GM23338 (cell line): ENCODE measurements at regions not wholly inside any gene's neighbourhood (a gene's known extent, or its start where the extent isn't known, plus 50 kb on each side); places are given as distances from the start of the nearest gene placed in this dataset.

Source experiments
- ATAC-seq: fragments of 200-7000 bp; cut with Tn5 transposase; 3 replicates; pipeline ENCODE4 v1.9.1; 2020
- DNase-seq: peaks from one replicate; pipeline ENCODE4 v3.0.0-alpha.2; 2015; ENCODE audit warnings: low spot score
- H2AFZ ChIP-seq: fragments of 200-600 bp; sonication (generic); 2 replicates; pipeline ENCODE4 v1.8.0; 2016; ENCODE audit warnings: antibody characterized with exemption, mild to moderate bottlenecking, moderate library complexity
- H3F3A ChIP-seq: fragments of 200-600 bp; sonication (generic); replicated peaks from 2 replicates; pipeline ENCODE4 v1.8.0; 2017; ENCODE audit warnings: antibody characterized with exemption, mixed run types, low read depth
- H3K27ac ChIP-seq: fragments of 200-600 bp; sonication (generic); 2 replicates; pipeline ENCODE4 v1.6.1; 2016; ENCODE audit warnings: low read depth
- H3K27me3 ChIP-seq: fragments of 200-600 bp; sonication (generic); 2 replicates; pipeline ENCODE4 v1.8.0; 2016; ENCODE audit warnings: mild to moderate bottlenecking, mixed run types, moderate library complexity; ENCODE audit not compliant: insufficient read depth
- H3K36me3 ChIP-seq: fragments of 200-600 bp; sonication (generic); 2 replicates; pipeline ENCODE4 v1.8.0; 2016; ENCODE audit warnings: mild to moderate bottlenecking; ENCODE audit not compliant: insufficient read depth
- H3K4me1 ChIP-seq: fragments of 200-600 bp; sonication (generic); 2 replicates; pipeline ENCODE4 v1.8.0; 2016; ENCODE audit warnings: mild to moderate bottlenecking, moderate library complexity; ENCODE audit not compliant: insufficient read depth
- H3K4me2 ChIP-seq: fragments of 200-600 bp; sonication (generic); 2 replicates; pipeline ENCODE4 v1.7.1; 2017; ENCODE audit warnings: mixed run types
- H3K4me3 ChIP-seq: fragments of 200-600 bp; sonication (generic); 2 replicates; pipeline ENCODE4 v1.6.1; 2016; ENCODE audit warnings: mixed run types
- H3K79me2 ChIP-seq: fragments of 200-600 bp; sonication (generic); replicated peaks from 2 replicates; pipeline ENCODE4 v1.8.0; 2017; ENCODE audit warnings: mild to moderate bottlenecking; ENCODE audit not compliant: insufficient read depth
- H3K9me2 ChIP-seq: fragments of 200-600 bp; sonication (generic); 2 replicates; pipeline ENCODE4 v1.8.0; 2017; ENCODE audit not compliant: insufficient read depth
- H4K20me1 ChIP-seq: fragments of 200-600 bp; sonication (generic); replicated peaks from 2 replicates; pipeline ENCODE4 v1.8.0; 2017; ENCODE audit warnings: mild to moderate bottlenecking; ENCODE audit not compliant: insufficient read depth
- H3K27ac Mint-ChIP-seq: 2 replicates; pipeline ENCODE4 v1.8.0; 2020; ENCODE audit warnings: inconsistent platforms, mild to moderate bottlenecking, moderate library complexity, mixed read lengths
- H3K27me3 Mint-ChIP-seq: 3 replicates; pipeline ENCODE4 v1.8.0; 2022; ENCODE audit warnings: low read depth, mild to moderate bottlenecking, moderate library complexity, mixed read lengths, inconsistent platforms; ENCODE audit not compliant: insufficient read depth, poor library complexity
- H3K36me3 Mint-ChIP-seq: 3 replicates; pipeline ENCODE4 v1.8.0; 2021; ENCODE audit warnings: low read depth, mild to moderate bottlenecking, inconsistent platforms, moderate library complexity, mixed read lengths
- H3K4me1 Mint-ChIP-seq: 3 replicates; pipeline ENCODE4 v1.8.0; 2020; ENCODE audit warnings: mild to moderate bottlenecking, inconsistent platforms, mixed read lengths
- H3K4me3 Mint-ChIP-seq: 3 replicates; pipeline ENCODE4 v1.8.0; 2021; ENCODE audit warnings: moderate library complexity, mild to moderate bottlenecking, inconsistent platforms, mixed read lengths
- H3K9me3 Mint-ChIP-seq: 3 replicates; pipeline ENCODE4 v1.8.0; 2020; ENCODE audit warnings: moderate library complexity, mild to moderate bottlenecking, inconsistent platforms, mixed read lengths
- CREB1 ChIP-seq: fragments of 250-450 bp; sonication (Bioruptor Pico); IDR thresholded peaks from 2 replicates; pipeline ENCODE4 v1.5.0; 2020; ENCODE audit warnings: low read depth, mild to moderate bottlenecking, moderate library complexity
- CTCF ChIP-seq, 2 experiments: fragments of 200-600 bp in 1 of 2; sonication (generic) in 1 of 2; conservative IDR thresholded peaks; 2 replicates each; pipeline versions ENCODE4 v1.5.1 to v1.6.1; 2016 to 2017; ENCODE audit warnings: antibody characterized with exemption in 2 of 2, low read depth in 2 of 2, mild to moderate bottlenecking in 2 of 2, moderate library complexity in 1 of 2
- EZH2 ChIP-seq: fragments of 200-600 bp; sonication (generic); IDR thresholded peaks from one replicate; pipeline ENCODE4 v1.8.0; 2017; ENCODE audit warnings: antibody characterized with exemption, mild to moderate bottlenecking, low read depth; ENCODE audit not compliant: unreplicated experiment
- JUNB ChIP-seq: IDR thresholded peaks from one replicate; pipeline ENCODE4 v1.6.1; 2016; ENCODE audit warnings: antibody characterized with exemption; ENCODE audit not compliant: unreplicated experiment
- NANOG ChIP-seq: IDR thresholded peaks from 2 replicates; pipeline ENCODE4 v1.6.1; 2016; ENCODE audit warnings: antibody characterized with exemption, borderline replicate concordance
- POLR2AphosphoS5 ChIP-seq: IDR thresholded peaks from 2 replicates; pipeline ENCODE4 v1.6.1; 2016; ENCODE audit warnings: antibody characterized with exemption, low read depth
- STAT1 ChIP-seq: IDR thresholded peaks from one replicate; pipeline ENCODE4 v1.6.1; 2016; ENCODE audit warnings: antibody characterized with exemption; ENCODE audit not compliant: unreplicated experiment
- ZNF114 ChIP-seq: fragments of 250-450 bp; sonication (Bioruptor Pico); IDR thresholded peaks from 2 replicates; pipeline ENCODE4 v1.5.0; 2020; ENCODE audit warnings: mild to moderate bottlenecking, moderate library complexity
- TF ChIP-seq, protein P1 (sequence below): fragments of 250-450 bp; sonication (Bioruptor Pico); IDR thresholded peaks from 2 replicates; pipeline ENCODE4 v1.5.0; 2020; ENCODE audit warnings: mild to moderate bottlenecking, moderate library complexity
- TF ChIP-seq, protein P2 (sequence below): IDR thresholded peaks from one replicate; pipeline ENCODE4 v1.6.1; 2018; ENCODE audit warnings: antibody characterized with exemption; ENCODE audit not compliant: unreplicated experiment

- H3K4me1 ChIP-seq: peaks cover 7% of the 10 kb centered on the region; the same call in 1 of the 2 replicates
- H3K36me3 ChIP-seq: no peaks in the 10 kb centered on the region
- no peak overlapping the region for H3K27ac ChIP-seq
- peaks cover 4% of the 10 kb centered on the region; the same call in 1 of the 3 replicates for H3K36me3 Mint-ChIP-seq
- H3K27me3 ChIP-seq: no peaks in the 10 kb centered on the region
- H3K4me3 Mint-ChIP-seq: no peak overlapping the region
- no peak overlapping the region for H3K4me3 ChIP-seq
- no peaks in the 10 kb centered on the region for H3F3A ChIP-seq
- no peak for DNase-seq
- H3K4me1 Mint-ChIP-seq: peaks cover 20% of the 10 kb centered on the region; the same call in 2 of the 3 replicates
- H4K20me1 ChIP-seq: no peaks in the 10 kb centered on the region
- 0 out of 2 replicates have a peak, but pooled peaks cover 3% of the 10 kb centered on the region for H3K9me2 ChIP-seq
- H3K27me3 Mint-ChIP-seq: peaks cover 2% of the 10 kb centered on the region
- no peak overlapping the region for H3K4me2 ChIP-seq
- no peak for TF ChIP-seq STAT1
- no peak for TF ChIP-seq ZNF114 (CRISPR knock-in tag)
- TF ChIP-seq, protein P1, sequence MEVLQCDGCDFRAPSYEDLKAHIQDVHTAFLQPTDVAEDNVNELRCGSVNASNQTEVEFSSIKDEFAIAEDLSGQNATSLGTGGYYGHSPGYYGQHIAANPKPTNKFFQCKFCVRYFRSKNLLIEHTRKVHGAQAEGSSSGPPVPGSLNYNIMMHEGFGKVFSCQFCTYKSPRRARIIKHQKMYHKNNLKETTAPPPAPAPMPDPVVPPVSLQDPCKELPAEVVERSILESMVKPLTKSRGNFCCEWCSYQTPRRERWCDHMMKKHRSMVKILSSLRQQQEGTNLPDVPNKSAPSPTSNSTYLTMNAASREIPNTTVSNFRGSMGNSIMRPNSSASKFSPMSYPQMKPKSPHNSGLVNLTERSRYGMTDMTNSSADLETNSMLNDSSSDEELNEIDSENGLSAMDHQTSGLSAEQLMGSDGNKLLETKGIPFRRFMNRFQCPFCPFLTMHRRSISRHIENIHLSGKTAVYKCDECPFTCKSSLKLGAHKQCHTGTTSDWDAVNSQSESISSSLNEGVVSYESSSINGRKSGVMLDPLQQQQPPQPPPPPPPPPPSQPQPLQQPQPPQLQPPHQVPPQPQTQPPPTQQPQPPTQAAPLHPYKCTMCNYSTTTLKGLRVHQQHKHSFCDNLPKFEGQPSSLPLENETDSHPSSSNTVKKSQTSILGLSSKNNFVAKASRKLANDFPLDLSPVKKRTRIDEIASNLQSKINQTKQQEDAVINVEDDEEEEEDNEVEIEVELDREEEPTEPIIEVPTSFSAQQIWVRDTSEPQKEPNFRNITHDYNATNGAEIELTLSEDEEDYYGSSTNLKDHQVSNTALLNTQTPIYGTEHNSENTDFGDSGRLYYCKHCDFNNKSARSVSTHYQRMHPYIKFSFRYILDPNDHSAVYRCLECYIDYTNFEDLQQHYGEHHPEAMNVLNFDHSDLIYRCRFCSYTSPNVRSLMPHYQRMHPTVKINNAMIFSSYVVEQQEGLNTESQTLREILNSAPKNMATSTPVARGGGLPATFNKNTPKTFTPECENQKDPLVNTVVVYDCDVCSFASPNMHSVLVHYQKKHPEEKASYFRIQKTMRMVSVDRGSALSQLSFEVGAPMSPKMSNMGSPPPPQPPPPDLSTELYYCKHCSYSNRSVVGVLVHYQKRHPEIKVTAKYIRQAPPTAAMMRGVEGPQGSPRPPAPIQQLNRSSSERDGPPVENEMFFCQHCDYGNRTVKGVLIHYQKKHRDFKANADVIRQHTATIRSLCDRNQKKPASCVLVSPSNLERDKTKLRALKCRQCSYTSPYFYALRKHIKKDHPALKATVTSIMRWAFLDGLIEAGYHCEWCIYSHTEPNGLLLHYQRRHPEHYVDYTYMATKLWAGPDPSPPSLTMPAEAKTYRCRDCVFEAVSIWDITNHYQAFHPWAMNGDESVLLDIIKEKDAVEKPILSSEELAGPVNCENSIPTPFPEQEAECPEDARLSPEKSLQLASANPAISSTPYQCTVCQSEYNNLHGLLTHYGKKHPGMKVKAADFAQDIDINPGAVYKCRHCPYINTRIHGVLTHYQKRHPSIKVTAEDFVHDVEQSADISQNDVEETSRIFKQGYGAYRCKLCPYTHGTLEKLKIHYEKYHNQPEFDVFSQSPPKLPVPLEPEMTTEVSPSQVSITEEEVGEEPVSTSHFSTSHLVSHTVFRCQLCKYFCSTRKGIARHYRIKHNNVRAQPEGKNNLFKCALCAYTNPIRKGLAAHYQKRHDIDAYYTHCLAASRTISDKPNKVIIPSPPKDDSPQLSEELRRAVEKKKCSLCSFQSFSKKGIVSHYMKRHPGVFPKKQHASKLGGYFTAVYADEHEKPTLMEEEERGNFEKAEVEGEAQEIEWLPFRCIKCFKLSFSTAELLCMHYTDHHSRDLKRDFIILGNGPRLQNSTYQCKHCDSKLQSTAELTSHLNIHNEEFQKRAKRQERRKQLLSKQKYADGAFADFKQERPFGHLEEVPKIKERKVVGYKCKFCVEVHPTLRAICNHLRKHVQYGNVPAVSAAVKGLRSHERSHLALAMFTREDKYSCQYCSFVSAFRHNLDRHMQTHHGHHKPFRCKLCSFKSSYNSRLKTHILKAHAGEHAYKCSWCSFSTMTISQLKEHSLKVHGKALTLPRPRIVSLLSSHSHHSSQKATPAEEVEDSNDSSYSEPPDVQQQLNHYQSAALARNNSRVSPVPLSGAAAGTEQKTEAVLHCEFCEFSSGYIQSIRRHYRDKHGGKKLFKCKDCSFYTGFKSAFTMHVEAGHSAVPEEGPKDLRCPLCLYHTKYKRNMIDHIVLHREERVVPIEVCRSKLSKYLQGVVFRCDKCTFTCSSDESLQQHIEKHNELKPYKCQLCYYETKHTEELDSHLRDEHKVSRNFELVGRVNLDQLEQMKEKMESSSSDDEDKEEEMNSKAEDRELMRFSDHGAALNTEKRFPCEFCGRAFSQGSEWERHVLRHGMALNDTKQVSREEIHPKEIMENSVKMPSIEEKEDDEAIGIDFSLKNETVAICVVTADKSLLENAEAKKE (CRISPR knock-in tag): no peak
- TF ChIP-seq, protein P2, sequence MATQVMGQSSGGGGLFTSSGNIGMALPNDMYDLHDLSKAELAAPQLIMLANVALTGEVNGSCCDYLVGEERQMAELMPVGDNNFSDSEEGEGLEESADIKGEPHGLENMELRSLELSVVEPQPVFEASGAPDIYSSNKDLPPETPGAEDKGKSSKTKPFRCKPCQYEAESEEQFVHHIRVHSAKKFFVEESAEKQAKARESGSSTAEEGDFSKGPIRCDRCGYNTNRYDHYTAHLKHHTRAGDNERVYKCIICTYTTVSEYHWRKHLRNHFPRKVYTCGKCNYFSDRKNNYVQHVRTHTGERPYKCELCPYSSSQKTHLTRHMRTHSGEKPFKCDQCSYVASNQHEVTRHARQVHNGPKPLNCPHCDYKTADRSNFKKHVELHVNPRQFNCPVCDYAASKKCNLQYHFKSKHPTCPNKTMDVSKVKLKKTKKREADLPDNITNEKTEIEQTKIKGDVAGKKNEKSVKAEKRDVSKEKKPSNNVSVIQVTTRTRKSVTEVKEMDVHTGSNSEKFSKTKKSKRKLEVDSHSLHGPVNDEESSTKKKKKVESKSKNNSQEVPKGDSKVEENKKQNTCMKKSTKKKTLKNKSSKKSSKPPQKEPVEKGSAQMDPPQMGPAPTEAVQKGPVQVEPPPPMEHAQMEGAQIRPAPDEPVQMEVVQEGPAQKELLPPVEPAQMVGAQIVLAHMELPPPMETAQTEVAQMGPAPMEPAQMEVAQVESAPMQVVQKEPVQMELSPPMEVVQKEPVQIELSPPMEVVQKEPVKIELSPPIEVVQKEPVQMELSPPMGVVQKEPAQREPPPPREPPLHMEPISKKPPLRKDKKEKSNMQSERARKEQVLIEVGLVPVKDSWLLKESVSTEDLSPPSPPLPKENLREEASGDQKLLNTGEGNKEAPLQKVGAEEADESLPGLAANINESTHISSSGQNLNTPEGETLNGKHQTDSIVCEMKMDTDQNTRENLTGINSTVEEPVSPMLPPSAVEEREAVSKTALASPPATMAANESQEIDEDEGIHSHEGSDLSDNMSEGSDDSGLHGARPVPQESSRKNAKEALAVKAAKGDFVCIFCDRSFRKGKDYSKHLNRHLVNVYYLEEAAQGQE: no peak
- TF ChIP-seq JUNB: no peak
- TF ChIP-seq EZH2: no peak
- no peak for TF ChIP-seq NANOG
- TF ChIP-seq POLR2AphosphoS5: no peak
- TF ChIP-seq CTCF (conservative IDR thresholded peaks at IDR 0.05; ENCODE audit: low read depth in 2 of 2): no peak
- no peak for TF ChIP-seq CREB1 (CRISPR knock-in tag)
- no peaks in the 10 kb centered on the region for H3K79me2 ChIP-seq
- H3K27ac Mint-ChIP-seq: no peak overlapping the region
- H3K9me3 Mint-ChIP-seq: peaks cover 3% of the 10 kb centered on the region; the same call in 2 of the 3 replicates
- H2AFZ ChIP-seq: no peak overlapping the region
- no peak for ATAC-seq
These were observed 213.7 kb downstream of the HTR1B start for GRCh38 chr6:77249560-77249959.
